Pons (tissue), 1 donor: ENCODE measurements at regions not wholly inside any gene's neighbourhood (a gene's known extent, or its start where the extent isn't known, plus 50 kb on each side); places are given as distances from the start of the nearest gene placed in this dataset.

Experiments
- DNase-seq: peaks from one replicate; pipeline ENCODE4 v3.0.0-alpha.2; 2016; ENCODE audit warnings: low spot score

DNA sequence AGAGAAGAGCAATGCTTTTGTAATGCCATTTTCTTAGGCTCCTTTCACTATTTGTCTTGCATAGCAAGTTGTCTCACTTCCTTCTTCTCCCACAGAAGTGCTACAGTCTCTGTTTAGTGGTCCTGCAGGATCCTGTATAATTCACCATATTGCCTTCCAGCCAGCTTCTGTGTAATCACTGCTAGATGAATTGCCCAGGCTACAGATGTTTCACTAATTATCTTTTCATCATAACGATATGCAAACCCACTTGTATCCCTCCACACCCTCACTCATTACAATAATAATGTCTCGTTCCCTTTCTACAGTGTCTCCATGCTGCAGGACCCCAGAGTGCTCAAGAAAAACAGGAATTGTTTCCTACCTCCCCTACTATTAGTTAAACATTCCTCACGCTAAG, 402.9 kb downstream of the TBL1XR1 start:
- no peak for DNase-seq

DNA sequence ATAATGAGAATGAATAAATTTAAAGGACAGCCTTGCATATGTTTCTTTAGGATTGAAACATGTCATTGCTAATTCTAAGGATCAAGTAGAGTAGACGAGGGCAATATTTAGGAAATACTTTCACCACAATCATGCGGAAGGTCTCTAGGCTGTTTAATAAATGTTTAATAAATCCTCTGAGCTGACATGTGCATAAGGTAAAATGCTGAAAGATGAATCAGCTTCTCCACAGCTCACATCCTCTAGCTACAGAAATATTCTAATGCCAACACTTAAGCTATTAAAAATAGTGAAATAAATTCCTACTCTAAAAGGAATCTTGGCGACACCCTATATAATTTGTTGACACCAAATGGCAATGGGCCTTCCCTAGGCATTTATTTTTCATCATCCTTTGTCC, 407.3 kb downstream of the TBL1XR1 start:
- DNase-seq = no peak

DNA sequence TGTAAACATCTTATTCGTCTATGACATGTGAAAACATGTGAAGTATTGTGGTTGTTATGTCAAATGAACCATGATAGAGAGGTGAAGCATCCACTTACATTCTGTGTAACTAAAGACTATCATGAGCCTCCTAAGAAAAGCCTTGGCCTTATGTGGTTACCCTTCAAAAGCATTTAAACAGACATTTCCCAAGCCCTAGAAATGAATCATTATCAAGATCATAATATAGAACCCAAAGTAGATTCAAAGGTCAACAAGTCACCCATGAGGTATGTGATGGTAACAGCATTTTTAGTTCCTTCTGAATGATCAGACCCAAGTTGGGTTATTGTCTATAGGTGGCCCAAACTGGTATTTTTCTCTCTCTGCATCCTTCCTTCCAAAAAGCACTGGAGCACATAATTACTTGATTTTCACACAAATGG, 408.0 kb downstream of the TBL1XR1 start:
- no peak for DNase-seq

GRCh38 chr3:176787506-176787905, 409.8 kb downstream of the TBL1XR1 start:
- no peak for DNase-seq

GRCh38 chr3:176785171-176785570, 412.1 kb downstream of the TBL1XR1 start:
- DNase-seq = no peak

DNA sequence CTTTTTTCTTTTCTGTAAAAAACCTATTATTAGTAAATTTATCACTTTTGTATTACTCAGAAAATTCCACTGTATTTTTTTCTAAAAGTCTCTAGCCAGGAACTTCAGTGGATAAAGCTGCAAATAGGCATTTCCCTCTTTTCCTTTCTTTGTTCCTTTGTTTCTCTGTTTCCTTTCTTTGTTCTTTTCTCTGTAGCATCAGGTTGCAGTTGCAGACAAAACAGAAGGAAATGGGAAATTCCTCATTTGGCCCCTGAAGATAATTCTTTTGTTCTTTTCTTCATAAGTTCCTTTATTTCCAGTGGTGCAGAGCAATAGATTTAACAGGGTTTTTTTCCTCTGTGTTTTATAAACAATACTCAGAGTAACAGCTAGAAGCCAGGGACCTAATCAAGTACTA, 416.5 kb downstream of the TBL1XR1 start:
- no peak for DNase-seq

GRCh38 chr3:176776622-176777175, 420.6 kb downstream of the TBL1XR1 start:
- DNase-seq = no peak

- DNase-seq = no peak
Measured at GRCh38 chr3:176769547-176770190, 427.6 kb downstream of the TBL1XR1 start.

- DNase-seq = no peak
Measured at GRCh38 chr3:176767385-176767784, 429.9 kb downstream of the TBL1XR1 start.

DNA sequence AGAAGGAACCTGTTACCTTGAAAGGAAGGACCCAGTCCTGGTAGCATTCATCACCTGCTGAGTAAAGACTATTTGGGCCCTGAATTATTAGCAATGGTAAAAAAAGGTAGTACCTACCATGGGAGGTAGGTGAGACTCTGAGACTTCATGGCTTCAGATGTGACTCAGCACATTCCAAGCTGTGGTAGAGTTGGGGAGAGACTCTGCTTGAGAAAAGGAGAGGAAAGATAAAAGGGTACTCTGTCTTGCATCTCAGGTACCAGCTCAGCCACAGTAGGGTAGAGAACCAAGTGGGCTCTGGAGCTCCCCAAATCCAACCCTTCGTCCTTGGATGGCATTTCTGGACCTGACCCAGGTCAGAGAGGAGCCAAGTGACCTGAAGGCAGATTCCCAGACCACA, 430.4 kb downstream of the TBL1XR1 start:
- DNase-seq = no peak

- DNase-seq = no peak
Measured at GRCh38 chr3:176765382-176765900, 431.8 kb downstream of the TBL1XR1 start.

DNA sequence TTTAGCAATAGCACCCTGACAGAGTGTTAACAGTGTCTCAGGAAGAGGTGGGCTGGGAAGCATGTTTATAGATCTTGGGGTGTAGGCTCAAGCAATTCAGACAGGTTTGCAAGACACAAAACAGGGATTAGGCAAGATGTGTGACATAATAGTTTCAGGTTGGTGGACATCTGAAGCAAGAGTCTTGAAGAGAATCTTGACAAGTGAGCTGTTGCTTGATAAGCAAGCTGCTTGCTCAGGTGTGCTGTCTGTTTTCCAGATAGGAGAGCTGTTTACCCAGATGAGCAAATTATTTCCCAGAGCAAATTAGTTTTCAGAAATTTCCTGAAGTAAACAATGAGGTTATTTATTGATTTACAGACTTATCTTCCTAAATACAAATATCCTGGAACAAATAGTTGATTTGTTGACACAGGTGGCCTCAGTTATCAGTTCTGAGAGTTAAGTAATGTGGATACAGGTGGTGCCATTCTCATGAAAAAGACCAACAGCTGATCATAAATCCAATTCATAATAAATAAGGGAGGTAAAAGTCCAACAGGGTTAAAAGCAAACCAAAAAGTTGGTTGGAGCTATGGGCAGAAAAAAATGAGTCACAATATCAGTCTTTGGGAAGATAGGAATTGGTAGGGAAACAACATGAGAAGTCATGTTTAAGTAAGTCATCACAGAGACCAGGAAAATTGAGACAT, 437.3 kb downstream of the TBL1XR1 start:
- DNase-seq = no peak

DNA sequence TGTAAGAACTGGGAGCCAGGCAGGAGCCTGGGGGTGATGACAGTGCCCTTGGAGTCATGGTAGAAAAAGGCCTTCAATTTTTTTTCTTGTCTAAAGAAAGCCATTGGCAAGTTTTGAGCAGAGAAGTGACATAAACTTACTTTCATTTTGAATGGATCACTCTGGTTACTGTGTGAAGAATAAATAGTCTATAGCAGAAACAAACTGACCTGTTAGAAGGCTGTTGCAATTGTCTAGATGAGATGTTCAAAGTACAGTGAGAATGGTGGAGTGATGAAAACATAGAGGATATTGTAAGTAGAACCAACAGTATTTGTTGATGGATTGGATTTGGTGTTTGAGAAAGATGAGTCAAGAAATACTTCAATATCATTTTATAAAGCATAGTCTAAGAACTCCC, 439.9 kb downstream of the TBL1XR1 start:
- no peak for DNase-seq

GRCh38 chr3:176755977-176756376, 441.3 kb downstream of the TBL1XR1 start:
- DNase-seq = no peak

GRCh38 chr3:176755552-176755951, 441.7 kb downstream of the TBL1XR1 start:
- DNase-seq = no peak

- no peak for DNase-seq
Measured at GRCh38 chr3:176741664-176742047, 455.6 kb downstream of the TBL1XR1 start.

- no peak for DNase-seq
Measured at GRCh38 chr3:176740906-176741663, 456.2 kb downstream of the TBL1XR1 start.

- DNase-seq = no peak
Measured at GRCh38 chr3:176739159-176739558, 458.1 kb downstream of the TBL1XR1 start.

- DNase-seq = no peak
Measured at GRCh38 chr3:176737480-176738110, 459.7 kb downstream of the TBL1XR1 start.

GRCh38 chr3:176734146-176734545, 463.1 kb downstream of the TBL1XR1 start:
- DNase-seq = no peak

GRCh38 chr3:176724394-176724759, 472.9 kb downstream of the TBL1XR1 start:
- no peak for DNase-seq

DNA sequence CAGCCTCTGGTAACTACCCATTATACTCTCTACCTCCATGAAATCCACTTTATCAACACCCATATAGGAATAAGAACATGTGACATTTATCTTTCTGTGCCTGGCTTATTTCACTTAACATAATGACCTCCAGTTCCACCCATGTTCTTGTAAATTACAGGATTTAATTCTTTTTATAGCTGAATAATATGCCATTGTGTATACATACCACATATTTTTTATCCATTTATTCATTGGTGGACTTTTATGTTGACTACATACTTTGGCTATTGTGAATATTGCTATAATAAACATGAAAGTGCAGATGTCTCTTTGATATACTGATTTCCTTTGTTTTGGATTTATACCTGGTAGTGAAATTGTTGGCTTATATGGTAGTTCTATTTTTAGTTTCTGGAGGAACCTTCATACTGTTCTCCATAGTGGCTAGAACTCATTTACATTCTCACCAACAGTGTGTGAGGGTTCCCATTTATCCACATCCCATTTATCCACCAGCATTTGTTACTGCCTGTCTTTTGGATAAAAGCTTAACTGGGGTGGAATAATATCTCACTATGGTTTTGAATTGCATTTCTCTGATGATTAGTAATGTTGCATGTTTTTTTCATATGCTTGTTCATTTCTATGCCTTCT, 473.4 kb downstream of the TBL1XR1 start:
- no peak for DNase-seq
